Progenitor cell of endocrine pancreas (in vitro differentiated cells): ENCODE measurements at regions not wholly inside any gene's neighbourhood (a gene's known extent, or its start where the extent isn't known, plus 50 kb on each side); places are given as distances from the start of the nearest gene placed in this dataset.

Experiments
- DNase-seq: peaks from one replicate; pipeline ENCODE4 v3.0.0; 2021; ENCODE audit warnings: low spot score; ENCODE audit not compliant: unreplicated experiment
- H3K27ac Mint-ChIP-seq: 2 replicates; pipeline ENCODE4 v1.8.0; 2021; ENCODE audit warnings: mild to moderate bottlenecking, moderate library complexity, mixed read lengths
- H3K27me3 Mint-ChIP-seq: 2 replicates; pipeline ENCODE4 v1.8.0; 2021; ENCODE audit warnings: mixed read lengths
- H3K36me3 Mint-ChIP-seq: 2 replicates; pipeline ENCODE4 v1.8.0; 2022; ENCODE audit warnings: mixed read lengths; ENCODE audit not compliant: insufficient read depth
- H3K4me1 Mint-ChIP-seq: 2 replicates; pipeline ENCODE4 v1.8.0; 2021; ENCODE audit warnings: low read depth, mixed read lengths
- H3K4me3 Mint-ChIP-seq: 2 replicates; pipeline ENCODE4 v1.8.0; 2021; ENCODE audit warnings: low read depth, mild to moderate bottlenecking, moderate library complexity, mixed read lengths
- H3K9me3 Mint-ChIP-seq: 2 replicates; pipeline ENCODE4 v1.8.0; 2021; ENCODE audit warnings: low read depth, mixed read lengths
- CTCF ChIP-seq: fragments of 200-600 bp; sonication (generic); IDR thresholded peaks from one replicate; pipeline ENCODE4 v1.5.0; 2021; ENCODE audit warnings: antibody characterized with exemption, mild to moderate bottlenecking; ENCODE audit not compliant: unreplicated experiment

- no peak for DNase-seq
Measured at GRCh38 chr2:42879913-42880737, 87.7 kb upstream of the HAAO start.

DNA sequence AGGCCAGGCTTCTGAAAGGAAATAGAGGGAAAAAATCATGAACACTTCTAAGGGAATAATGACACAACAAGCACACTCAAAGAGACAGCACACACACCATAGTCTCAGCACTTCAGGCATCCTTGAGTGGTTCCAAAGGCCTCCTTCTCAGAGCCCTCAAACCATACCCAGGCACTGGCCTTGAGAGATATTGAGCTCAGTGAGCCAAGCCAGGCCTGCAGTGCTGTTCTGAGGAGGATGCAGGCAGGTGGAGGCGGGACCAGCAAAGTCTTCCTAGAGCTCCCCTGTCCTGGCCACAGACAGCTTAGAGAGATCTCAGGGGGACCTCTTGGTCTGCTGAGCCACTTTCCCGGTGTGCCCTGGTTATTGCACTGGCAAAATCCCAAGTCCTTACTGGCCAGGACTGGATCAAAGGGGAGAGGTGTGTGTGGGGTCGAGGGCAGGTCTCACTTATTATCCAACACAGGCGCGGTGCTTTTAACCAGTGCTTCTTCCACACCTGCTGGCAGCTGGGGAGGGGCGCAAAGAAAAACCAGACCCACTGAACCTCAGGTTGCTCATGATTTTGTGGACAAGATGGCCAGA is 86.8 kb upstream of the HAAO start:
- Mint-ChIP-seq H3K9me3 (peaks cover 2% of the 10 kb centered on the region), H3K27ac (no peak overlapping the region), H3K27me3 (no peaks in the 10 kb centered on the region), H3K4me3 (no peak overlapping the region), H3K36me3 (no peaks in the 10 kb centered on the region), H3K4me1 (peaks cover 4% of the 10 kb centered on the region)
- DNase-seq = no peak
- no peak for TF ChIP-seq CTCF

More at GRCh38 chr2:42879913-42880737, 87.7 kb upstream of the HAAO start:
- no peak for TF ChIP-seq CTCF
- Mint-ChIP-seq H3K4me3 (no peak overlapping the region), H3K36me3 (no peaks in the 10 kb centered on the region), H3K27ac (no peak overlapping the region), H3K4me1 (peaks cover 4% of the 10 kb centered on the region), H3K9me3 (peaks cover 2% of the 10 kb centered on the region), H3K27me3 (no peaks in the 10 kb centered on the region)

DNA sequence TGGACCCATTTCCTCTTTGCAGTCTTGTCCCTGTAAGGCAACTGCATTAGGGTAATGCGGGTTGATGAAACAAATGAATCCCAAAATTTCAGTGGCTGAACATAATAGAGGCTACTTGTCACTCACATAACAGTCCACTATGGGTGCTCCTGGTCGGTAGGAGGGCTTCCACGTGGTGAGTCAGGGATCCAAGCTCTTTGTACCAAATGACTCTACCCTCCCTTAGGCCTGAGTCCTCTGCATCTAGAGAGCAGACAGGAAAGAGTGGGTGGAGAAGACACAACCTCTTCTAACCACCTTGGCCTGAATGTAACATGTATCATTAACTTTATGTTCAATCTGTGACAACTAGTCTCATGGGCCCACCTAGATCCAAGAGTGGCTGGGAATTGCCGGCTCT is 86.2 kb upstream of the HAAO start:
- no peak for DNase-seq

DNA sequence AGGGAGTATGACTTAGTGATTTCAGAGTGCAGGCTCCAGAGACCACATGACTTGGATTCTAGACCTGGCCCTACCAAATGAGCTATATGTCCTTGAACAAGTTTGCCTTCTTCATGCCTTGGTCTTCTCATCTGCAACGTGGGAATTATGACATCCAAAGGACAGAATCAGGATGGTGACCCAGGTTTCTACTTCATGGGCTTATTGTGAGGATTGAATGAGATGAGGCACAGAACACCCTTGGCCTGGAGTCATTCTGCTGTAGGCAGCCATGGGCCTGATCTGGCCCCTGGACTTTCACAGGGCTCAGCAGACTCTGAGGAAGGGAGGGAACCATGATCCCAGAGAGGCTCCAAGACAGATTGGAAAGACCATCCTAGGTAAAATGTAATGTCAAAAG is 85.6 kb upstream of the HAAO start:
- Mint-ChIP-seq H3K4me1 (peaks cover 4% of the 10 kb centered on the region), H3K27me3 (no peaks in the 10 kb centered on the region), H3K36me3 (no peaks in the 10 kb centered on the region), H3K4me3 (no peak overlapping the region), H3K27ac (no peak overlapping the region), H3K9me3 (peaks cover 2% of the 10 kb centered on the region)
- TF ChIP-seq CTCF = no peak
- no peak for DNase-seq

More for the DNA sequence above, 86.2 kb upstream of the HAAO start:
- TF ChIP-seq CTCF = no peak
- Mint-ChIP-seq H3K27me3 (no peaks in the 10 kb centered on the region), H3K4me3 (no peak overlapping the region), H3K36me3 (no peaks in the 10 kb centered on the region), H3K9me3 (peaks cover 2% of the 10 kb centered on the region), H3K27ac (no peak overlapping the region), H3K4me1 (peaks cover 4% of the 10 kb centered on the region)

GRCh38 chr2:42877511-42877910 is 85.1 kb upstream of the HAAO start:
- peaks cover 2% of the 10 kb centered on the region for H3K9me3 Mint-ChIP-seq
- no peak for TF ChIP-seq CTCF
- no peak overlapping the region for H3K27ac Mint-ChIP-seq
- H3K4me3 Mint-ChIP-seq = no peak overlapping the region
- no peaks in the 10 kb centered on the region for H3K36me3 Mint-ChIP-seq
- no peak for DNase-seq
- H3K4me1 Mint-ChIP-seq = peaks cover 4% of the 10 kb centered on the region
- no peaks in the 10 kb centered on the region for H3K27me3 Mint-ChIP-seq
